ENCODE measurements at regions not wholly inside any gene's neighbourhood (a gene's known extent, or its start where the extent isn't known, plus 50 kb on each side); places are given as distances from the start of the nearest gene placed in this dataset.
"Not testable (repeated sequence)": the region's sequence is repeated elsewhere in the genome, so short reads cannot be mapped to it uniquely, and the experiment has no call there.

GRCh38 chr4:131650951-131651350 is 1498.1 kb upstream of the PCDH10 start:
- DNase-seq (ENCODE audit: low spot score): no peak

GRCh38 chr4:131683314-131683713 is 1465.8 kb upstream of the PCDH10 start:
- DNase-seq (ENCODE audit: low spot score): not testable (repeated sequence)

GRCh38 chr4:131721883-131722282 is 1427.2 kb upstream of the PCDH10 start:
- DNase-seq (ENCODE audit: low spot score): no peak

GRCh38 chr4:131723069-131723468 is 1426.0 kb upstream of the PCDH10 start:
- not testable (repeated sequence) for DNase-seq (ENCODE audit: low spot score)

- peak; percentile 8 for DNase-seq (ENCODE audit: low spot score)
Measured at GRCh38 chr4:131724847-131725246, 1424.2 kb upstream of the PCDH10 start.

- not testable (repeated sequence) for DNase-seq (ENCODE audit: low spot score)
Measured at GRCh38 chr4:131725521-131725920, 1423.6 kb upstream of the PCDH10 start.

GRCh38 chr4:131726940-131727339 is 1422.2 kb upstream of the PCDH10 start:
- not testable (repeated sequence) for DNase-seq (ENCODE audit: low spot score)

GRCh38 chr4:131727418-131727817 is 1421.7 kb upstream of the PCDH10 start:
- not testable (repeated sequence) for DNase-seq (ENCODE audit: low spot score)

GRCh38 chr4:131729205-131729604 is 1419.9 kb upstream of the PCDH10 start:
- DNase-seq (ENCODE audit: low spot score): not testable (repeated sequence)

- DNase-seq (ENCODE audit: low spot score): not testable (repeated sequence)
Measured at GRCh38 chr4:131729716-131730398, 1419.2 kb upstream of the PCDH10 start.

- not testable (repeated sequence) for DNase-seq (ENCODE audit: low spot score)
Measured at GRCh38 chr4:131730574-131730973, 1418.5 kb upstream of the PCDH10 start.

- DNase-seq (ENCODE audit: low spot score): not testable (repeated sequence)
Measured at GRCh38 chr4:131732034-131732630, 1417.0 kb upstream of the PCDH10 start.

- DNase-seq (ENCODE audit: low spot score): not testable (repeated sequence)
Measured at GRCh38 chr4:131734321-131734720, 1414.8 kb upstream of the PCDH10 start.

GRCh38 chr4:131734851-131735385 is 1414.2 kb upstream of the PCDH10 start:
- DNase-seq (ENCODE audit: low spot score): not testable (repeated sequence)

GRCh38 chr4:131738991-131739390 is 1410.1 kb upstream of the PCDH10 start:
- not testable (repeated sequence) for DNase-seq (ENCODE audit: low spot score)

- not testable (repeated sequence) for DNase-seq (ENCODE audit: low spot score)
Measured at GRCh38 chr4:131741836-131742235, 1407.3 kb upstream of the PCDH10 start.

GRCh38 chr4:131742536-131743205 is 1406.4 kb upstream of the PCDH10 start:
- DNase-seq (ENCODE audit: low spot score): not testable (repeated sequence)

- not testable (repeated sequence) for DNase-seq (ENCODE audit: low spot score)
Measured at GRCh38 chr4:131743348-131743747, 1405.7 kb upstream of the PCDH10 start.

- DNase-seq (ENCODE audit: low spot score): not testable (repeated sequence)
Measured at GRCh38 chr4:131747203-131747602, 1401.9 kb upstream of the PCDH10 start.

GRCh38 chr4:131749224-131749623 is 1399.9 kb upstream of the PCDH10 start:
- DNase-seq (ENCODE audit: low spot score): not testable (repeated sequence)

- not testable (repeated sequence) for DNase-seq (ENCODE audit: low spot score)
Measured at GRCh38 chr4:131750006-131750405, 1399.1 kb upstream of the PCDH10 start.

- DNase-seq (ENCODE audit: low spot score): not testable (repeated sequence)
Measured at GRCh38 chr4:131750469-131750868, 1398.6 kb upstream of the PCDH10 start.

- DNase-seq (ENCODE audit: low spot score): not testable (repeated sequence)
Measured at GRCh38 chr4:131762234-131762633, 1386.9 kb upstream of the PCDH10 start.
